WTC11 (cell line): ENCODE measurements at regions not wholly inside any gene's neighbourhood (a gene's known extent, or its start where the extent isn't known, plus 50 kb on each side); places are given as distances from the start of the nearest gene placed in this dataset.

Experiments used
- CTCF ChIP-seq: fragments of 200-600 bp; IDR thresholded peaks from 2 replicates; pipeline ENCODE4 v1.8.0; 2022; ENCODE audit warnings: antibody characterized with exemption
- ELF4 ChIP-seq: sonication (generic); formaldehyde crosslinking; IDR thresholded peaks from 2 replicates; pipeline ENCODE4 v1.8.1; 2022; ENCODE audit warnings: low read depth, mild to moderate bottlenecking, moderate library complexity, missing genetic modification reagents
- FOXK1 ChIP-seq: sonication (generic); formaldehyde crosslinking; IDR thresholded peaks from 2 replicates; pipeline ENCODE4 v1.8.0; 2022; ENCODE audit warnings: mild to moderate bottlenecking, moderate library complexity, missing genetic modification reagents
- FOXP1 ChIP-seq: sonication (generic); formaldehyde crosslinking; IDR thresholded peaks from 2 replicates; pipeline ENCODE4 v1.8.0; 2022; ENCODE audit warnings: missing genetic modification reagents, mild to moderate bottlenecking, moderate library complexity, borderline replicate concordance
- HMGA2 ChIP-seq: fragments of 250-450 bp; sonication (Bioruptor Pico); IDR thresholded peaks from 2 replicates; pipeline ENCODE4 v1.4.0; 2021; ENCODE audit warnings: mild to moderate bottlenecking, moderate library complexity
- NFATC4 ChIP-seq: fragments of 250-450 bp; sonication (Bioruptor Pico); IDR thresholded peaks from 2 replicates; pipeline ENCODE4 v1.9.0; 2021; ENCODE audit warnings: mild to moderate bottlenecking
- NFYB ChIP-seq: sonication (generic); formaldehyde crosslinking; conservative IDR thresholded peaks from 2 replicates; pipeline ENCODE4 v1.8.0; 2022; ENCODE audit warnings: low read depth, missing genetic modification reagents
- TCF7 ChIP-seq: sonication (generic); formaldehyde crosslinking; IDR thresholded peaks from 2 replicates; pipeline ENCODE4 v1.8.0; 2022; ENCODE audit warnings: mild to moderate bottlenecking, low read depth, missing genetic modification reagents, moderate library complexity
- ZBTB43 ChIP-seq: sonication (generic); formaldehyde crosslinking; IDR thresholded peaks from 2 replicates; pipeline ENCODE4 v1.8.1; 2023; ENCODE audit warnings: mild to moderate bottlenecking, missing genetic modification reagents
- TF ChIP-seq, protein P1 (sequence below): fragments of 250-450 bp; sonication (Bioruptor Pico); IDR thresholded peaks from 2 replicates; pipeline ENCODE4 v1.9.0; 2021; ENCODE audit warnings: mild to moderate bottlenecking

DNA sequence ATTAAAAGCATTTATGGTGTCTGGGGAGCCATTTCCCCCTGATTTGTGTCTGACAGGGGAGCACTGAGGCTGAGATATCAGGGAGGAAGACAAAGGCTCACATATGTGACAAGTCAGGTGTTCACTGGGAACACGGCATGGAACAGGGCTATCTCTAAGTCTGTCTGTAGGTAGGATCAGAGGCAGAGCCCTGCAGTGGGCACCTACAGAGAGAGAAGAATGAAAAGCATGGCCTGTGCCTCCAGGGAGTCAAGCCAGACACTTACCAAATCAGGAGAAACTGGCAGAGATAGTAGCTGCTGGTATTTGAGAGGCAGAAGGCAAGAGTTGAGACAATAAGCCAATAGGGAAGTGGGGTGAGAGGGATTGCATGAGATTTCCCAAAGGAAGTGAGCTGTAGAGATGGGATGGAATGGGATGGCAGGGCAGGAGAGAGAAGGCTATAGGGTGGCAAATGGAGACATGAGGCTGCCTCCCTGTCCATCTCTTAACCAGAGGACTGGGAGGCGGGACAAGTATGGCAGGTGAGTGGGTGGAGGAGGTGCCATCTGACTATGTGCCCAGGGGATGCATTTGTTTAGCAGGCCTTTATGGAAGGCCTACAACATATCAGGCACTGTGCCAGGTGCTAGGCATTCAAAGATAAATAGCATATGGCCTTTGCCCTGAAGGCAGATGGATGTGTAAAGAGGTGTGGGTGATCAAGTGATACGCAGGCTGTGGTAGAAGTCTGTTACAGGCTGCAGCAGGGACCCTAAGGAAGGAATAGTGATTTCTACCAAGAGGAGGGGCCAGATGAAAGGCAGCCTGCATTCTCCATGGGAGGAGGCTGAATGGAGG, 136.2 kb upstream of the IPO9 start:
- TF ChIP-seq CTCF, result no peak
- no peak for TF ChIP-seq TCF7 (CRISPR knock-in tag)
- no peak for TF ChIP-seq NFYB
- TF ChIP-seq ZBTB43, result no peak
- no peak for TF ChIP-seq NFATC4
- TF ChIP-seq FOXP1 (CRISPR knock-in tag), result no peak
- no peak for TF ChIP-seq HMGA2 (CRISPR knock-in tag)
- TF ChIP-seq FOXK1 (CRISPR knock-in tag), result no peak
- TF ChIP-seq ELF4 (CRISPR knock-in tag), result no peak
- TF ChIP-seq, protein P1, sequence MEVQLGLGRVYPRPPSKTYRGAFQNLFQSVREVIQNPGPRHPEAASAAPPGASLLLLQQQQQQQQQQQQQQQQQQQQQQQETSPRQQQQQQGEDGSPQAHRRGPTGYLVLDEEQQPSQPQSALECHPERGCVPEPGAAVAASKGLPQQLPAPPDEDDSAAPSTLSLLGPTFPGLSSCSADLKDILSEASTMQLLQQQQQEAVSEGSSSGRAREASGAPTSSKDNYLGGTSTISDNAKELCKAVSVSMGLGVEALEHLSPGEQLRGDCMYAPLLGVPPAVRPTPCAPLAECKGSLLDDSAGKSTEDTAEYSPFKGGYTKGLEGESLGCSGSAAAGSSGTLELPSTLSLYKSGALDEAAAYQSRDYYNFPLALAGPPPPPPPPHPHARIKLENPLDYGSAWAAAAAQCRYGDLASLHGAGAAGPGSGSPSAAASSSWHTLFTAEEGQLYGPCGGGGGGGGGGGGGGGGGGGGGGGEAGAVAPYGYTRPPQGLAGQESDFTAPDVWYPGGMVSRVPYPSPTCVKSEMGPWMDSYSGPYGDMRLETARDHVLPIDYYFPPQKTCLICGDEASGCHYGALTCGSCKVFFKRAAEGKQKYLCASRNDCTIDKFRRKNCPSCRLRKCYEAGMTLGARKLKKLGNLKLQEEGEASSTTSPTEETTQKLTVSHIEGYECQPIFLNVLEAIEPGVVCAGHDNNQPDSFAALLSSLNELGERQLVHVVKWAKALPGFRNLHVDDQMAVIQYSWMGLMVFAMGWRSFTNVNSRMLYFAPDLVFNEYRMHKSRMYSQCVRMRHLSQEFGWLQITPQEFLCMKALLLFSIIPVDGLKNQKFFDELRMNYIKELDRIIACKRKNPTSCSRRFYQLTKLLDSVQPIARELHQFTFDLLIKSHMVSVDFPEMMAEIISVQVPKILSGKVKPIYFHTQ (CRISPR knock-in tag), result no peak
